PC-3 (cell line): ENCODE measurements at regions not wholly inside any gene's neighbourhood (a gene's known extent, or its start where the extent isn't known, plus 50 kb on each side); places are given as distances from the start of the nearest gene placed in this dataset.
"Not testable (repeated sequence)": the region's sequence is repeated elsewhere in the genome, so short reads cannot be mapped to it uniquely, and the experiment has no call there.

Experiments
- ATAC-seq: fragments of 200-7000 bp; cut with Tn5 transposase; 2 replicates; pipeline ENCODE4 v1.9.1; 2020; ENCODE audit warnings: mild to moderate bottlenecking, moderate library complexity
- BruUV-seq: library from RNA; stranded (reverse); fragments of 400-500 nt; replicated peaks from 2 replicates; lab custom pipeline; 2021; lab: Mats Ljungman, UMichigan
- CTCF ChIA-PET: fragments of 300-600 bp; sonication (Branson Sonifier 250); formaldehyde crosslinking; loops from one replicate; lab custom pipeline; 2022; ENCODE audit warnings: antibody characterized with exemption; lab: Charles Lee
- POLR2A ChIA-PET: fragments of 300-600 bp; sonication (Branson Sonifier 250); formaldehyde crosslinking; loops from one replicate; lab custom pipeline; 2022; ENCODE audit warnings: antibody characterized with exemption; ENCODE audit not compliant: unreplicated experiment; lab: Charles Lee
- DNase-seq: peaks from one replicate; pipeline ENCODE4 v3.0.0-alpha.2; 2015
- H2AFZ ChIP-seq: fragments of 300-600 bp; sonication (generic); 2 replicates; pipeline ENCODE4 v1.6.0; 2016; ENCODE audit warnings: antibody characterized with exemption, low read length
- H3F3A ChIP-seq: fragments of 300-600 bp; sonication (generic); one replicate; pipeline ENCODE4 v1.6.0; 2017; ENCODE audit warnings: antibody characterized with exemption, low read length, control low read depth, mild to moderate bottlenecking; ENCODE audit not compliant: unreplicated experiment
- H3K27ac ChIP-seq: fragments of 300-600 bp; sonication (generic); 2 replicates; pipeline ENCODE4 v1.5.1; 2016; ENCODE audit warnings: mild to moderate bottlenecking, low read length
- H3K27me3 ChIP-seq: fragments of 300-600 bp; sonication (generic); 2 replicates; pipeline ENCODE4 v1.6.1; 2016; ENCODE audit warnings: low read length, mixed read lengths
- H3K36me3 ChIP-seq: fragments of 300-600 bp; sonication (generic); 2 replicates; pipeline ENCODE4 v1.6.1; 2016; ENCODE audit warnings: low read depth, mixed run types, low read length, mixed read lengths
- H3K4me1 ChIP-seq: fragments of 300-600 bp; sonication (generic); 2 replicates; pipeline ENCODE4 v1.5.1; 2016; ENCODE audit warnings: low read length; ENCODE audit not compliant: insufficient read depth
- H3K4me2 ChIP-seq: fragments of 300-600 bp; sonication (generic); 2 replicates; pipeline ENCODE4 v1.6.0; 2016; ENCODE audit warnings: low read length
- H3K4me3 ChIP-seq: fragments of 300-600 bp; sonication (generic); 2 replicates; pipeline ENCODE4 v1.5.1; 2016; ENCODE audit warnings: mild to moderate bottlenecking, low read length, mixed read lengths
- H3K79me2 ChIP-seq: fragments of 300-600 bp; sonication (generic); 2 replicates; pipeline ENCODE4 v1.6.1; 2017; ENCODE audit warnings: low read length, mixed read lengths
- H3K9ac ChIP-seq: fragments of 300-600 bp; sonication (generic); 2 replicates; pipeline ENCODE4 v1.6.0; 2016; ENCODE audit warnings: mild to moderate bottlenecking, low read length
- H3K9me2 ChIP-seq: fragments of 300-600 bp; sonication (generic); replicated peaks from 2 replicates; pipeline ENCODE4 v1.6.1; 2016; ENCODE audit warnings: mixed run types, low read length, mixed read lengths
- H3K9me3 ChIP-seq: fragments of 300-600 bp; sonication (generic); 2 replicates; pipeline ENCODE4 v1.6.1; 2016; ENCODE audit warnings: low read length, mixed read lengths
- H4K20me1 ChIP-seq: fragments of 300-600 bp; sonication (generic); 2 replicates; pipeline ENCODE4 v1.6.1; 2016; ENCODE audit warnings: low read length, mixed read lengths
- CTCF ChIP-seq: fragments of 300-600 bp; sonication (generic); conservative IDR thresholded peaks from 2 replicates; pipeline ENCODE4 v1.5.1; 2017; ENCODE audit warnings: antibody characterized with exemption, low read depth, mild to moderate bottlenecking, low read length
- EZH2 ChIP-seq: fragments of 300-600 bp; sonication (generic); IDR thresholded peaks from one replicate; pipeline ENCODE4 v1.6.1; 2017; ENCODE audit warnings: antibody characterized with exemption, mild to moderate bottlenecking, low read length; ENCODE audit not compliant: unreplicated experiment
- EZH2phosphoT487 ChIP-seq: fragments of 300-600 bp; sonication (generic); IDR thresholded peaks from 2 replicates; pipeline ENCODE4 v1.6.1; 2018; ENCODE audit warnings: mild to moderate bottlenecking, antibody characterized with exemption, low read length, borderline replicate concordance
- intact Hi-C: fragments of 100-400 bp; cut with micrococcal nuclease; formaldehyde crosslinking; loops from 2 replicates; pipeline ENCODE4 v1.9.0; 2023

- Histone ChIP-seq H3K9ac (no peak overlapping the region), H3K79me2 (no peaks in the 10 kb centered on the region), H3K36me3 (no peaks in the 10 kb centered on the region), H3K27me3 (no peaks in the 10 kb centered on the region), H2AFZ (no peak overlapping the region), H3K9me3 (no peaks in the 10 kb centered on the region), H3F3A (no peaks in the 10 kb centered on the region), H3K27ac (no peak overlapping the region), H3K4me2 (no peak overlapping the region), H4K20me1 (no peaks in the 10 kb centered on the region), H3K4me3 (no peak overlapping the region), H3K9me2 (no peaks in the 10 kb centered on the region), H3K4me1 (no peaks in the 10 kb centered on the region)
- ChIA-PET POLR2A (no interaction called here), CTCF (no interaction called here)
- intact Hi-C loops = no loop called here
- ATAC-seq = no peak; the same call in 1 of the 2 replicates
- BruUV-seq = no TSS peak
- peak; percentile 24 for DNase-seq
- TF ChIP-seq EZH2phosphoT487 (no peak), EZH2 (no peak), CTCF (no peak)
These were observed 462.8 kb upstream of the NFIA start for GRCh38 chr1:60619581-60619980.

- no peak for ATAC-seq
- H3K4me1 ChIP-seq = no peaks in the 10 kb centered on the region
- H3F3A ChIP-seq = no peaks in the 10 kb centered on the region
- no TSS peak for BruUV-seq
- H3K79me2 ChIP-seq = no peaks in the 10 kb centered on the region
- H3K9me2 ChIP-seq = no peaks in the 10 kb centered on the region
- no peak overlapping the region for H3K27ac ChIP-seq
- no peak overlapping the region for H3K9ac ChIP-seq
- no peak for DNase-seq
- ChIA-PET POLR2A (no interaction called here), CTCF (no interaction called here)
- H3K4me2 ChIP-seq = no peak overlapping the region
- H3K27me3 ChIP-seq = no peaks in the 10 kb centered on the region
- intact Hi-C loops = no loop called here
- no peak overlapping the region for H3K4me3 ChIP-seq
- no peak for TF ChIP-seq EZH2phosphoT487
- no peak for TF ChIP-seq CTCF
- TF ChIP-seq EZH2 = no peak
- H4K20me1 ChIP-seq = no peaks in the 10 kb centered on the region
- no peaks in the 10 kb centered on the region for H3K36me3 ChIP-seq
- no peak overlapping the region for H2AFZ ChIP-seq
- H3K9me3 ChIP-seq = no peaks in the 10 kb centered on the region
These were observed 466.7 kb upstream of the NFIA start for GRCh38 chr1:60615666-60616065.

GRCh38 chr1:60612790-60613189 is 469.6 kb upstream of the NFIA start:
- Histone ChIP-seq H3K79me2 (no peaks in the 10 kb centered on the region), H3K27ac (no peak overlapping the region), H3K9me3 (no peaks in the 10 kb centered on the region), H3K27me3 (no peaks in the 10 kb centered on the region), H3K9me2 (no peaks in the 10 kb centered on the region), H3K4me1 (no peaks in the 10 kb centered on the region), H2AFZ (no peak overlapping the region), H3K4me2 (no peak overlapping the region), H4K20me1 (no peaks in the 10 kb centered on the region), H3K36me3 (no peaks in the 10 kb centered on the region), H3K4me3 (no peak overlapping the region), H3F3A (no peaks in the 10 kb centered on the region), H3K9ac (no peak overlapping the region)
- ATAC-seq = no peak
- TF ChIP-seq CTCF = no peak
- no peak for TF ChIP-seq EZH2
- no peak for TF ChIP-seq EZH2phosphoT487
- DNase-seq = no peak
- POLR2A ChIA-PET = no interaction called here
- BruUV-seq = no TSS peak
- CTCF ChIA-PET = no interaction called here
- intact Hi-C loops = no loop called here

- H3K27me3 ChIP-seq, H3K9me3 ChIP-seq, H3K9ac ChIP-seq, H3K27ac ChIP-seq, POLR2A ChIA-PET, BruUV-seq, H2AFZ ChIP-seq, intact Hi-C loops, DNase-seq, H3K79me2 ChIP-seq, H3K4me3 ChIP-seq, H3K36me3 ChIP-seq, H3F3A ChIP-seq, ATAC-seq, H4K20me1 ChIP-seq, H3K4me1 ChIP-seq, H3K9me2 ChIP-seq, H3K4me2 ChIP-seq, CTCF ChIA-PET: not testable (repeated sequence)
These were observed 475.4 kb upstream of the NFIA start for GRCh38 chr1:60606921-60607320.
